Spinal cord (tissue), 10 donors: ENCODE measurements at regions not wholly inside any gene's neighbourhood (a gene's known extent, or its start where the extent isn't known, plus 50 kb on each side); places are given as distances from the start of the nearest gene placed in this dataset. TPM values are rescaled to one million over a fixed set of nuclear protein-coding genes. Genes with fewer than 3 reads are reported as not detected.

Source experiments
- DNase-seq, 6 donors: peaks; one replicate each; pipeline versions ENCODE4 v3.0.0 to v3.0.0-alpha.2; 2013 to 2015; ENCODE audit warnings: low spot score in 6 of 6, low read depth in 4 of 6
- H3K27ac ChIP-seq: one replicate; pipeline ENCODE4 v1.5.1; 2013; ENCODE audit warnings: low read depth, low read length, control low read depth
- H3K27me3 ChIP-seq: one replicate; pipeline ENCODE4 v1.6.1; 2013; ENCODE audit warnings: low read length; ENCODE audit not compliant: control insufficient read depth, insufficient read depth
- H3K36me3 ChIP-seq: one replicate; pipeline ENCODE4 v1.6.1; 2013; ENCODE audit warnings: low read length; ENCODE audit not compliant: control insufficient read depth, insufficient read depth
- H3K4me1 ChIP-seq: one replicate; pipeline ENCODE4 v1.6.1; 2013; ENCODE audit warnings: low read length; ENCODE audit not compliant: control insufficient read depth, insufficient read depth
- H3K4me3 ChIP-seq: one replicate; pipeline ENCODE4 v1.5.1; 2013; ENCODE audit warnings: low read depth, low read length, control low read depth
- H3K9me3 ChIP-seq: one replicate; pipeline ENCODE4 v1.6.1; 2013; ENCODE audit warnings: low read length; ENCODE audit not compliant: control insufficient read depth, insufficient read depth
- WGBS: methylation state at CpG from one replicate; pipeline ENCODE4 v1.1.5; 2013; ENCODE audit warnings: missing lambda C conversion rate; ENCODE audit not compliant: insufficient coverage; 5-methylcytosine and 5-hydroxymethylcytosine counted together
- small RNA-seq: library from RNA; depleted of rRNA; stranded (forward); fragments of <200 nt; gene quantifications from one replicate; pipeline ENCODE3, GENCODE V24; 2014; ENCODE audit warnings: low replicate concordance
- donor health status: healthy.

DNA sequence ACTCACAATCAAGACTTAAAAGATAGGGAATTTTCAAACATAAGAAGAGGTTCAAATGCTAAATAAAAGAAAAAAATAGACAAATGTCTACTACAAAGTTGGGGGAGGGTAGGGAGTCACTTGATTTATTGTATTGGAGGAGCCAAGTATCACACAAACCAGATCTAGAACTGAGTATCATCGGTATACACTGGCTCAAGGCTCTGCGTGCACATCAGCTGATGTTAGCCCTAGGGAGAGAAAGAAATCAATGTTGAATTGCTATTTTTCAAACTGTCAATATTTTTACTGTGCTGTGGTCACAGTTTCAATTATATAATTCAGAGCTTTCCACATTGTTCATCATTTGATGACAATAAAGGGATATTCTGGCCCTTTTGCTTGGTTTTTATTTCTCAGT lies 54.9 kb upstream of the RXFP2 start:
- Histone ChIP-seq H3K4me1 (no peaks in the 10 kb centered on the region), H3K36me3 (no peaks in the 10 kb centered on the region), H3K27ac (no peak overlapping the region), H3K27me3 (no peaks in the 10 kb centered on the region), H3K4me3 (no peak overlapping the region), H3K9me3 (no peaks in the 10 kb centered on the region)
- no CpG with 5 or more reads among the region's 2 CpGs for WGBS
- DNase-seq = no peak

DNA sequence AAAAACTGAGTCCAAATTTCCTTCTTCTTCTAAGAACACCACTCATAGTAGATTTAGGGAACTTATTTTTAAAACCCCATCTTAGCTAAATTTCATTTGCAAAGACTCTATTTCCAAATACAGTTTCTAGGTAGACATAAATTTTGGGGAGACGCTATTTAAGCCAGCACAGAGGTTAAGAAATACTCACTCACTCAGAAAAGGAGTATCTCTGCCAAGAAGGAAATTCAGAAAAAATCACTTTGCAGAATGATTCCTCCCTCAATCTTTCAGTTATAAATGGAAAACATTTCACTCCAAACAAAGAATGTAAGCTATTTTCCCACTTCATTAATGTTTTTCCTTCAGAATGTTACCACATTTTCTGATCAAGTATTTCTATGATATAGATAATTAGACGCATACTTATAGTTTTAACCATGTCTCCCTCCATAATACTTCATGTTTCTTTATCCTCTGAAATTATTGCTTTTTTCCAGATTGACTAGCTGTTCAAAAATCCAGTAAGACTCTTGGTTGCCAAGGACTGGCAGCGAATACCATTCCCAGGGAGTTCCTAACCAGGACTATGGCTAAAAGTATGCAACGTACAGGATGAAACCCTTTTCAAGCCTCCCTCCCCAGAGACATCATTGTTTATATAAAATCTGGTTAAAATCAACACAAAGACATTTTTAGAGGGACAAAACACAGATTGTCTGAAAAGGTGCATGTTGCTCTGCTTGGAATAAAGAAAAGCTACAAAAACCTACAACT lies 52.5 kb upstream of the RXFP2 start:
- Histone ChIP-seq H3K36me3 (no peaks in the 10 kb centered on the region), H3K27ac (no peak overlapping the region), H3K27me3 (no peaks in the 10 kb centered on the region), H3K9me3 (no peaks in the 10 kb centered on the region), H3K4me3 (no peak overlapping the region), H3K4me1 (no peaks in the 10 kb centered on the region)
- DNase-seq = no peak
- WGBS = 89% methylated on average over 1 of the region's 4 CpGs

Small RNAs in the stretch of these regions (small RNA-seq; reads per million reads assigned to genes)
- not detected for gene AL161616.1
